HG03060 (cell line): ENCODE measurements at regions not wholly inside any gene's neighbourhood (a gene's known extent, or its start where the extent isn't known, plus 50 kb on each side); places are given as distances from the start of the nearest gene placed in this dataset.
"Not testable (repeated sequence)": the region's sequence is repeated elsewhere in the genome, so short reads cannot be mapped to it uniquely, and the experiment has no call there.

Experiments used
- ATAC-seq: cut with Tn5 transposase; IDR thresholded peaks from one replicate; pipeline ENCODE4 v1.9.1; 2021; ENCODE audit warnings: low read depth, moderate number of reproducible peaks; ENCODE audit not compliant: unreplicated experiment

DNA sequence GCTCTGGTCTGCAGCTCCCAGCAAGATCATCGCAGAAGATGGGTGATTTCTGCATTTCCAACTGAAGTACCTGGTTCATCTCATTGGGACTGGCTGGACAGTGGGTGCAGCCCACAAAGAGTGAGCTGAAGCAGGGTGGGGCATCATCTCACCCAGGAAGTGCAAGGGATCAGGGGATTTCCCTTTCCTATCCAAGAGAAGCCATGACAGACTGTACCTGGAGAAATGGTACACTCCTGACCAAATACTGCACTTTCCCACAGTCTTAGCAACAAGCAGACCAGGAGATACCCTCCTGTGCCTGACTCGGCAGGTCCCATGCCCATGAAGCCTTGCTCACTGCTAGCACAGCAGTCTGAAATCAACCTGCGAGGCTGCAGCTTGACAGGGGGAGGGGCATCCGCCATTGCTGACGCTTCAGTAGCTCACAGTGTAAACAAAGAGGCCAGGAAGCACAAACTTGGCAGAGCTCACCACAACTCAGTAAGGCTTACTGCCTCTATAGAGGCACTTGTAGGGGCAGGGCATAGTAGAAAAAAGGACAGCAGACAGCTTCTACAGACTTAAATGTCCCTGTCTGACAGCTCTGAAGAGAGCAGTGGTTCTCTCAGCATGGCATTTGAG is 60.5 kb downstream of the AREG start:
- ATAC-seq: not testable (repeated sequence)

DNA sequence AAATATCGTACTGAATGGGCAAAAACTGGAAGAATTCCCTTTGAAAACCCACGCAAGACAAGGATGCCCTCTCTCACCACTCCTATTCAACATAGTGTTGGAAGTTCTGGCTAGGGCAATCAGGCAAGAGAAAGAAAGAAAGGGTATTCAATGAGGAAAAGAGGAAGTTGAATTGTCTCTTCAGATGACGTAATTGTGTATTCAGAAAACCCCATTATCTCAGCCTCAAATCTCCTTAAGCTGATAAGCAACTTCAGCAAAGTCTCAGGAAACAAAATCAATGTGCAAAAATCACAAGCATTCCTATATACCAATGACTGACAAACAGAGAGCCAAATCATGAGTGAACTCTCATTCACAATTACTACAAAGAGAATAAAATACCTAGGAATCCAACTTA is 64.4 kb downstream of the AREG start:
- not testable (repeated sequence) for ATAC-seq

- ATAC-seq: no peak
Measured at GRCh38 chr4:74516303-74516702, 71.4 kb downstream of the AREG start.

DNA sequence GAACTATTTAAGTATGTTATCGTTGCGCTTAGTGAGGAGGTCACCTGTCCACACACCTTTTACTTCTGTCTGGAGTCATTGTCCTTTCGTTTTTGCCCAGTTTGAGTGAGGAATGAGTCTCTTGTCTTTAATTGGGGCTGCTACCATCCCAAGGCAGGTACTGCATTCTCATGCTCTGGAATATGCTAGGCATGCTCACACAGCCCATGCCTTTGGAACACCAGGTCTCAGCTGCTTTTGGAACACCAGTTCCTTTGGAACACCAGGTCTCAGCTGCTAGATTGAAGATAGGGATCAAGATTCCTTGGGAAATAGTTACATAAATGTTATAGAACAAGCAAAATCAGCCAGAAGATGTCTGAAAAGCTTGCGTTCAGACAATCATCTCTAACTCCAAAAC is 73.1 kb downstream of the AREG start:
- no peak for ATAC-seq

- ATAC-seq: no peak
Measured at GRCh38 chr4:74522251-74522991, 77.5 kb downstream of the AREG start.

GRCh38 chr4:74523096-74523495 is 78.2 kb downstream of the AREG start:
- no peak for ATAC-seq

DNA sequence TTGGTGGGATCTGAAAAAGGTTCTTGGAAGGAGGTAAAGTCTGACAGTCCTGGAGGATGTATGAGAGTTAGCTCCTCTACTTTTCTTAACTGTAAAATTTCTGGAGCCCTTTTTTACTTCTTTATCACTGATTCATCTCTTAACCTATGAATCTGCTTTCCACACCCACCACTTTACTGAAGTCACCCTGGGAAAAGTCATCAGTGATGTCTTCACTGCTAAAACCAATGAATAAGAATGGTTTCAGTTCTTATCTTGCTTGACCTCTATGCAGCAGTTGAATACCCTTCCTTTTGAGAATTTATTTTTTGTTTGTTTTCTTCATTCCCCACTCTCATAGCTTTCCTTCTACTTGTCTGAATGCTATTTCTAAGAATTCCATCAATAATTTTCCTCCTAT is 80.0 kb downstream of the AREG start:
- no peak for ATAC-seq

- no peak for ATAC-seq
Measured at GRCh38 chr4:74527049-74527448, 82.1 kb downstream of the AREG start.

- ATAC-seq: no peak
Measured at GRCh38 chr4:74528178-74528577, 83.2 kb downstream of the AREG start.

- no peak for ATAC-seq
Measured at GRCh38 chr4:74529284-74530041, 84.5 kb downstream of the AREG start.

GRCh38 chr4:74531963-74532794 is 87.2 kb downstream of the AREG start:
- ATAC-seq: peak; percentile 92

DNA sequence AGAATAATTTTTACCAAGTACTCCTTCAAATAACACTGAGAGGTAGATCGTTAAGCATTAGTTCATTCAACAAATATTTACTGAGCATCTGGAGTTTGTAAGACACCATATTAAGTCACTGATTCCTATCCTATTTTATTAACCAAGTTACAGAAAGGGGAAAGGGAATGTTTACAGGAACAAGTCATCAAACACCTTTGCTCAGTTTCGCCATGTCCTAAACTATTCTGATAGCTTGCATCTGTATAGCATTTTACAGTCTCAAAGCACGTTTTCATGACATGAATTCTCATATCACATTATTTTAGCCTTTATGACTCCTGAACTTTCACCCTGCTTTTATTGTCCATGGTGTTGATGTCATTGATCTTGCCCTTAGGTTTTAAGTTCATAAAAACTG is 89.2 kb downstream of the AREG start:
- ATAC-seq: no peak

DNA sequence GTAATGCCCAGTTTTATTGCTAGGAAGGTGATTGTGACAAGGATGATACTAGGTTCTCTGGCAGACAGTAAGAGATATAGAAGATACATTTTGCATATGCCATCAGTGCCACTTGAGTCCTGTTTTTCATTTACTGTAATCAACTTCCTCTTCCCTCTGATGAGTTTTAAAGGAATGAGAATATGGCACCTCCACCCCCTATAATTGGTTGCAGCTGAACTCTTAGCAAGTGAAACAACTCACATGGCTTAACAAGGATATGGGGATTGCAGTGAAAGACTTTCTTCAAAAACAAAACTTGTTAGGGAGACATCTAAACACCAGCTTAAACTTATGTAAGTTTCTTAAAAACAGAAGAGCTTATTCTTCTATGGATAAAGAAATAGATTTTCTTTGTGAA is 90.0 kb downstream of the AREG start:
- ATAC-seq: no peak

DNA sequence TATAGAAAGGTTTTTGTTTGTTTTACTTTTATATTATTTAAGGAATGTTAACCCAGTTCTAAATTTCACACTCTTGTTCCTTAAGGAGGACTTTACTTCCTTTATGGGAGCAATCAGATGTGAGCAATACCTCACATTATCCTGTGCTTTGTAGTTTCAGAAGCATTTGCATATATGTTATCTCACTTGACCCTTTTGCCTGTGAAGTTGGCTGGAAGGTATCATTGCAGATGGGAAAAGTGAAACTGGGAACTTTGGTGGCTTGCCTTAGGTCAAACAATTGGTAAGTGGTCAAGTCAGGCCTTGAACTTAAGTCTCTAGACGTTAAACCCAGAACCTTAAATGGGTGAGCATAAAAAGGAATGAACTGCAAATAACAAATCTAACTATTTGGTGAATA is 90.6 kb downstream of the AREG start:
- ATAC-seq: no peak

- ATAC-seq: no peak
Measured at GRCh38 chr4:74536557-74536956, 91.6 kb downstream of the AREG start.

- no peak for ATAC-seq
Measured at GRCh38 chr4:74537459-74537858, 92.5 kb downstream of the AREG start.

GRCh38 chr4:74539044-74539790 is 94.3 kb downstream of the AREG start:
- ATAC-seq: no peak

DNA sequence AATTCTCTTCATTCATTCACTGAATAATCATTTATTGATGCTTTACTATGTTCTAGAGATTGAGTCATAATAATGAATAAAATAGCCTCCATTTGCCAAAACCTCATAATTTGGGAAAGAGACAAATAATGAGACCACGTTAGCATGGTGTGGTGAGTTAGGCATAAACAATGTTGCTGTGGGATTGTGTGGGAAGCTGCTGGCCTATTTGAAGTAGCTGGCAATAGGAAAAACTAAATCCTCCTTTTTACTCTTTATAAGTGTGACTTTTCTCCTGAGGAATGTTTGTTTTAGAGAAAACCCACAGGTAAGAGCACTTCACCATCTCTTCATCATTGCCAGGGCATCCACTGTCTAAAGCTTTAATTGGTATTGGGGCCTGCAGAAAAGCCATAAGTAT is 95.3 kb downstream of the AREG start:
- no peak for ATAC-seq

DNA sequence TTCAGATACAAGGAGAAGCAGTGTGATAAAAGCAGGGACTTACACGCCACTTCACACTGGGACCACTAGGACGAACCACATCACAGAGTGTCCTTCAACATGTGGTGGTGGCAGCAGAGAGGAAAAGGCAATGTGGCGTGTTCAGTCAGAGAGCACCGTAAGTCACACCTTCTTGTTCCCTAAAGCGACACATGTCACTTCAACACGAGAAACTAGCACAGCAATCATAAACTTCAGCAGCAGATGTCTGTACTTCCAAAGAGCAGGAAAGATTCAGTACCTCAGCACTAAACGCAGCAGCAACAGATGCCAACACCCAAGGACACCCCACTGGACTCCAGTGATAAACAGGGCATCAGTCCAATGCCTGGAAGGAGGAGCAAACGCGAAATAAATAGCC is 96.7 kb downstream of the AREG start:
- ATAC-seq: no peak

DNA sequence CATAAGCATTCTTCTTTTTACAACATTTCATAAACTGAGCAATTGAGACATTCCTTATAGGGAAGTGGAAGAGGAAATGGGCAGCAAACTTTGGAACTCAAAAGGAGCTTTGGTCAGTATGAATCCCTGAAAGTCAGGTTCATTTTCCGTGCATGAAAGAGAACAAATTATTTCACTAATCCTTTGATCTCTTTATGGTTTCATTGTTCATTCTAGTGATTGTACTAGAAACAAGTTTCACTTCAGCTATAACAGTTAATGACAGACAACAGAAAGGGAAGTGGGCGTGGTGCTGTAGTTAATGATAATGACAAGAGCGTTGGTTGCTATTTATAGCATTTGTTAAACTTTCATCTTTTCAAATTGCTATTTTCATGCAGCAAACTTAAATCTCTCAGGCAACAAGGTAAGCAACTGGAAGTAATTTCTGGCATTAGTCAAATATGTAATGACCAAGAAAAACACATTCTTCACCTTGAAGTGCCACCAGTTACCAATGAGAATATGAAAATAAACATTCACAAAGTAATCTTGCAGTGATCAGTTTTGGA is 98.4 kb downstream of the AREG start:
- peak; percentile 79 for ATAC-seq
